GM19240 (cell line): ENCODE measurements at regions not wholly inside any gene's neighbourhood (a gene's known extent, or its start where the extent isn't known, plus 50 kb on each side); places are given as distances from the start of the nearest gene placed in this dataset.
"Not testable (repeated sequence)": the region's sequence is repeated elsewhere in the genome, so short reads cannot be mapped to it uniquely, and the experiment has no call there.

Source experiments
- DNase-seq: peaks from one replicate; pipeline ENCODE4 v3.0.0; 2011; ENCODE audit warnings: low spot score; ENCODE audit not compliant: insufficient read length

- no peak for DNase-seq
Observed at GRCh38 chr17:64728041-64728695, 66.1 kb upstream of the SMURF2 start.

DNA sequence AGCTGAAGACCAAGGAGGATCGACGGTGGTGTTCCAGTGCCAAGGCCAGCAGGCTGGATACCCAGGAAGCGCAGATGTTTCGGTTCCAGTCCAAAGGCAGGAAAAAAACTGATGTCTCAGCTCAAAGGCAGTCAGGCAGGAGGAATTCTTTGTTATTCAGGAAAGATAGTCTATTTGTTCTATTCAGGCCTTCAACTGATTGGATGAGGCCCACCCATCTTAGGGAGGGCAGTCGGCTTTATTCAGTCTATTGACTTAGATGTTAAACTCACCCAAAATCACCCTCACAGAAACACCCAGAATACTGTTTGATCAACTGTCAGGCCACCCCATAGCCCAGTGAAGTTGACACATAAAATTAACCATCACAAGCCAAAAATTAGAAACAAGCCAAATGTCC lies 63.9 kb upstream of the SMURF2 start:
- DNase-seq, result not testable (repeated sequence)

DNA sequence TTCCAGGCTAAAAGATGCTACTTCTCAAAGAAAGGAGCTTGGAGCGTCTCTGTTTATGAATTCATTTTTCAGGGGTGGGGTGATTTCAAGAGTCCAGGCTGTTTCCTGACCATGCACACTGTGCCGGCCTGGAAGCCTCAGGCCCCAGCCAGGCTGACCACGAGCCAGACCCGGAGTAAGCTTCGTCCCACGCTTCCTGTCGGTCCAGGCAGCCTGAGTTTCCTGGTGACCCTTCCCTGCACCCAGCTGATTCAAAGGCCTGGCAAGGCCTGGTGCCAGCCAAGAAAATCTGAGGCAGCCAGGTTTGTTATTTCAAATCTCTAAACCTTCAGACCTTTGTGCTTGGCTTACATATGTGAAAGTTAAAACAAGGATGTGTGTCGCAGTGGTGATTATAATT lies 62.1 kb upstream of the SMURF2 start:
- DNase-seq, result not testable (repeated sequence)

- no peak for DNase-seq
Observed at GRCh38 chr17:64723781-64724180, 61.7 kb upstream of the SMURF2 start.

- DNase-seq, result not testable (repeated sequence)
Observed at GRCh38 chr17:64721556-64721955, 59.4 kb upstream of the SMURF2 start.

GRCh38 chr17:64720253-64720652 lies 58.1 kb upstream of the SMURF2 start:
- DNase-seq, result not testable (repeated sequence)

GRCh38 chr17:64719517-64719916 lies 57.4 kb upstream of the SMURF2 start:
- not testable (repeated sequence) for DNase-seq

DNA sequence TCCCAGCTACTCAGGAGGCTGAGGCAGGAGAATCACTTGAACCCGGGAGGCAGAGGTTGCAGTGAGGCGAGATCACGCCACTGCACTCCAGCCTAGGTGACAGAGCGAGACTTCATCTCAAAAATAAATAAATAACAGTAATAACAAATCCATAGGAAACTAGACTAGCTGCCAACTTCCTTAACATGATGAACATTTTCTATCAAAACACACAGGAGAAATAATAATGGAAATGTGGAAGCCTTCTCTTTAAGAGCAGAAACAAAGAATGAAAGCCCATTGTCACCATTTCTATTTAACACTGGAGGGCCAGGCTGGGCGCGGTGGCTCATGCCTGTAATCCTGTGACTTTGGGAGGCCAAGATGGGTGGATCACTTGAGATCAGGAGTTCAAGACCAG lies 56.7 kb upstream of the SMURF2 start:
- not testable (repeated sequence) for DNase-seq

GRCh38 chr17:64718058-64718457 lies 56.0 kb upstream of the SMURF2 start:
- no peak for DNase-seq

DNA sequence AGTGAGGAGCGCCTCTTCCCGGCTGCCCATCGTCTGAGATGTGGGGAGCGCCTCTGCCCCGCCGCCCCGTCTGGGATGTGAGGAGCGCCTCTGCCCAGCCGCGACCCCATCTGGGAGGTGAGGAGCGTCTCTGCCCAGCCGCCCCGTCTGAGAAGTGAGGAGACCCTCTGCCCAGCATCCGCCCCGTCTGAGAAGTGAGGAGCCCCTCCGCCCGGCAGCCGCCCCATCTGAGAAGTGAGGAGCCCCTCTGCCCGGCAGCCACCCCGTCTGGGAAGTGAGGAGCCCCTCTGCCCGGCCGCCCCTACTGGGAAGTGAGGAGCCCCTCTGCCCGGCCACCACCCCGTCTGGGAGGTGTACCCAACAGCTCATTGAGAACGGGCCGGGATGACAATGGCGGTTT lies 54.4 kb upstream of the SMURF2 start:
- not testable (repeated sequence) for DNase-seq

GRCh38 chr17:64713786-64714185 lies 51.7 kb upstream of the SMURF2 start:
- not testable (repeated sequence) for DNase-seq

GRCh38 chr17:64712557-64713351 lies 50.6 kb upstream of the SMURF2 start:
- DNase-seq, result not testable (repeated sequence)
